HG03575 (cell line): ENCODE measurements at regions not wholly inside any gene's neighbourhood (a gene's known extent, or its start where the extent isn't known, plus 50 kb on each side); places are given as distances from the start of the nearest gene placed in this dataset.

Experiments
- ATAC-seq: cut with Tn5 transposase; IDR thresholded peaks from one replicate; pipeline ENCODE4 v1.9.1; 2021; ENCODE audit not compliant: unreplicated experiment, insufficient number of reproducible peaks, low FRiP score; ENCODE audit errors: extremely low read depth

DNA sequence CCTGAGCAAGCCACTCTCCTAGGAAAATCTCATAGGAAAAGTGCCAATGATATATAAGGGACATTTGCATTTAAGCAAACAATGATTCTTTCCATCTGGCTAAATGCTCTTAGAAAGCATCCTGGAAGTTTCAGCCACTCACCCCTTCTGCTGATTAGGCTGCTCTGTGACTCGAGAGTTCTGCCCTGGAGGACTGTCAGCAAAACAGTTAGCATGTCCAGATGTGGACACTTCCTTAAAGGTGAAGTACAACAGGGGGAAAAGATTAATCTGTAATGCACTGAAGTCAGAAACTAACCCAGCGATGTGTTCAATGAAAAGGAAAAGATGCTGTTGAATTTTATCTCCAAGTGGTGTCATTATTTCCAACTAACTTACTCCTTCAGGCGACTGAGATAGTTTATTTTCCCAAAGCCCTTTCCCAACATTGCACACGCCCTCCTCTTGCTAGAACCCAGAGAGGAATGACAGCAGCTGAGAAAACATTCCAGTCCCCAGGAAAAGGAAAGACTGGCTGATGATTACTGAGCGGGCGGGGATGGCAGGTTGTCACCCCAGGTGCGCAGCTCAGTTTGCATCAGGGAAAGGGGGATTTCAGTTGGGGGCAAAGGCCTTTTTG is 214.0 kb downstream of the SS18 start:
- no peak for ATAC-seq

- no peak for ATAC-seq
Observed at GRCh38 chr18:25875551-25876240, 214.7 kb downstream of the SS18 start.

DNA sequence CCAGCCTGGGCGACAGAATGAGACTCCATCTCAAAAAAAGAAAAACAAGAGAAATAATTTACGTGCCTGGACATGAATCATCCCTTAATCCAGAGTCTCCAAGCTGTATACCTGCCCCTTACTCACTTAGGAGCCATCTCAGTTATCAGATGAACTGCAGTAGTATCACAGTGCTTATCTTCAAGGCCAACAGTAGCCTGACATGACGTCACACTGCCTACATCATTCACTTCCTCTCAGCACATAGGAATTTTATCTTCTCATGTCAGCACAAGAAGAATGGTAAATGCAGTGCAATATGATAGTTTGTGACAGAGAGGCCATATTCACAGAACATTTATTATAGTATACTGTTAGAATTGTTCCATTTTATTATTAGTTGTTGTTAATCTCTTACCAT is 216.6 kb downstream of the SS18 start:
- no peak for ATAC-seq

DNA sequence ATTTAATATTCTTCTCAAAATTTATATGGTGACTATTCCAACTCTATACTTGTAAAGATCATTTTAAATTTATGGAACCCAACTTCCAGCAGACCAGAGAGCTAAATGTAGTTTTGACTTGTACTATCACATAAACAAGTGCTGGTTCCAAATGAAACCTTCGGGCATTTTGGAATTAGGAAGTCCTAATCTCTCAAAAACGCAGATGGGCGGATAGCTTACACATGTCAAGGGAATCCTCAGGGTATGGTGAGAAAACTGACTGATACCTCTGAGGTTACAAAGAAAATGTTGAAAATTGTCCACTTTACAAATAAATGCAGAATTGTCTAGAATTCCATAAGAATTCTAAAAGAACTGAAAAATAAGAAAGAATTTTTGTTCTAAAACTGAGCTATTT is 224.1 kb downstream of the SS18 start:
- no peak for ATAC-seq

- no peak for ATAC-seq
Observed at GRCh38 chr18:25862881-25863600, 227.4 kb downstream of the SS18 start.

DNA sequence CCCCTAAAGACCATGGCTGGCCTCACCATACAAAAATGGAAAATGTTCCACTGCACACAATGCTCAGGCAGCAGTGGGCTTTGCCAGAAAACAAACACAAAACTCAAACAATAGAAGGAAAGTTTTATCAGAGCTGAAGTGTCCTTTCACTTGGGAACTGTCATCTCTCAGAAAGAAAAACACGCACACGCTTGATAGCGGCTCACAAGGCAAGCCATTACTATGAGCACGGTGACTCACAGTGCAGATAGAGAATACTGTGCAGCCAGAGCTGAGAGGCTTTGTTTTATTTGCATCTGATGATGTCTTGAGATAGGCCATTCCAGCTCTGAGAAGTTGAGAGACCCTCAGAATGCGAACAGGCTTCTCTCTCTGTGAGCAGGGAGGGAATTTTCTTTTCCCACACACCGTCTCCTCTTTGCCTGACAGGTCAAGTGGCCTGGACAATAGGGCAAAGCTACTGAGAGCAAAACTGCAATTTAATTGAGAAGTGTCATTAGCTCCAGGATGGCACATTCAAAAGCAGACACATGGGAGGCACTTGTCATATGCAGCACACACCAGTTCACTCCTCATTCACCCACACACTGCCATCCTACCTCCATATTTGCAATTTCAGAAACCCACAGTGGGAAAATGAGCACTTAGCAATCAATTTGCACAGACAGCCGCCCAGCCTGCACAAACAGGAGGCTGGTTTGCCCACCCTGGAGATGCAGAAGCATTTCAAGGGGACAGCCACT is 236.6 kb downstream of the SS18 start:
- ATAC-seq = no peak

GRCh38 chr18:25843791-25844190 is 246.6 kb downstream of the SS18 start:
- no peak for ATAC-seq

DNA sequence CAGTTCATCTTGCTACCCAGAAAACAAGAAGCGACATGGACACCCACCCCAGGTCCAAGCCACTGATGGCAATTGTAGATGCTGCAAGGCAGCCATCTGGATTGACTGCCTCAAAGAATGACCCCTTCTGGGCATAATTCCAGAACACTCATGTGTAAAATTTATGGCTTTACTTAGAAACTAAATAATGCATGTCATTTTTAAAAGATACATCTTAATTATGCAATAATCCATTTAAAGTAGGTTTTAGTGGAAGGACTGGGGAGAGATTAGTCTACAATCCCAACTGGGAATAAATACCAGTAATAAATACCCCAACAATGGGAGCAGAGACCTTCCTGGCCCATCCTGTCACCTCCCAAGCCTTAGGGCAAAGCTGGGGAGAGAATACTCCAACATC is 247.7 kb downstream of the SS18 start:
- ATAC-seq = no peak

- no peak for ATAC-seq
Observed at GRCh38 chr18:25834061-25834460, 256.4 kb downstream of the SS18 start.

DNA sequence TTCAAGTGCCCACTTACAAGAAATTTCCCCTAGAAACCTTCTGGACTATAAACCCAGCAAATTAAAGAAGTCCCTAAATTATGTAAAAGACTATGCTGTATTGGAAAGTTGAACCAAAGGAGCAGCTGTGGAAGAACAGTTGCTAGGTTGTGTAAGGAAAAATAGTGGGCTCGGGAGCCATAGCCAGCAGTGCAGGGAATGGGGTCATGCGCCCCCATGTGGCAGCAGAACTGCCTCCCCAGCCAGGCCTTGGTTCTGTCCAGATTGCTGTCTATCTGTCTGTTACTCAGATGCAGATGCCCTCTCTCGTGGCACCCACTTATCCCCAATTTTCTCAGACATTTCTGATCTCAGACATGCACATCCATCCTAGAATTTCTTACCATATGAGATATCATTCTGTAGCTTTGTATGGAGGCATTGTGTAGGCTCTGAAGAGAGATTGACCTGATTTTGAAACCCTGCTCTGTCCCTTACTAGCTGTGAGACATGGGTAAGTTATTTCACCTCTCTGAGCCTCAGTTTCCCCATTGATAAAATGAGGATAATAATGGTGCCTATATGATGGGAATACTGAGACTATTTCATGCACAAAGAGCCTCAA is 258.3 kb downstream of the SS18 start:
- ATAC-seq = no peak

DNA sequence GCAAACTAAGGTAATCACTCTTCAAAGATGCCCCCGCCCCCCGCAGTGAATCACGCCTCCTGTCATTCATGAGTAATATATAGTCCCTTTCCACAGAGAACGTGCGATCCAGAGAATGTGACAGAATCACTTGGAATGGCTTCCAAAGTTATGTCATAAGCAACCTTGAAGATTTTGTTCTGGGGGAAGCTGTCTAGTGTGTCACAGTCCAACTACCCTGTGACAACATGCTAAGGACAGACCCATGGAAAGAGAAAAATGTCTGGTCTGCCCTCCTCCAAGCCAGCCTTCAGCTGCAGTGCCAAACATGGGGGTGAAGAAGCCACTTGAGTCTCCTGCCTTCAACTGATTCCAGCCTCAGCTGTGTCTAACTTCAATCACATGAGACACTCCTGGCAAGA is 259.1 kb downstream of the SS18 start:
- ATAC-seq = no peak

- no peak for ATAC-seq
Observed at GRCh38 chr18:25830787-25831186, 259.6 kb downstream of the SS18 start.

DNA sequence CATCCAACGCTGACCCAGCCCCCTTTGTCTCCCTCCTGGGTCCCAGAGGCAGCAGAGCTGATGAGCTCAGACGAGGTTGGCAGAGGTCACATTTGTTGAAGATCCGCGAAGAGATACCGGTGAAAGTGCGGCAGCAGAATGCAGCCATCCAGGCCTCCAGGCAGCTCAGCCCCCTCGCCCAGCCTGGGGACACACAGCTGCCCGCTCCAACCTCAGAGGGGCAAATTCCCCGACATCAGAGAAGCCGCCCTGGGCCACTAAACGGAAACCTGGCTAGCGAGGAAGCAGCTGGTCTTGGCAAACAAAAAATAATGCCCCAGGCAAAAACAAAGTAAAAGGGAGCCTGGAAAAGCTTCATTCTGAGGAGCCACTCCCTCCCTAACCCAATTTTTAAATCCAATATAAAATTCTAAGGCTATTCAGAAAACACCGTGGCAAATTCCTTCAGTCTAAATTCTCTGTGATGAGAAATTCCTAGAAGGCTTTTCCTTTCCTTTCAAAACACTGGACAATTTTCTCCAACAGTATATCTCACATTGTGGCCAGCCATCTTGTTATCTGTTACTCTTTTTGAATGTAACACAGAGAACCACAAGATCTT is 262.4 kb downstream of the SS18 start:
- ATAC-seq = no peak

DNA sequence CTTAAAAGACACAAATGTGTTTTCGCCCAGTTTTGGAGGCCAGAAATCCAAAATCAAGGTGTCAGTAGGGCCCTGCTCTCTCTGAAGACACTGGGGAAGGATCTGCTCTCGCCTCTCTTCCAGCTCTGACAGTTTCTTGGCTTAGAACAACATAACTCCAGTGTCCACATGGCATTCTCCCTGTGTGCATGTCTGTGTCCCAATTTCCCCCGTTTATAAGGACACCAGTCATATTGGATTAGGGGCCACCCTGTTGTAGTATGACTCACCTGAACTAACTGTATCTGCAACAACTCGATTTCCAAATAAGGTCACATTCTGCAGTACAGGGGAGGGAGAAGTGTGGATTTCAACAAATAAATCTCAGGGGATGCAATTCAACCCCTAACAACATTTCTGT is 263.2 kb downstream of the SS18 start:
- ATAC-seq = no peak

DNA sequence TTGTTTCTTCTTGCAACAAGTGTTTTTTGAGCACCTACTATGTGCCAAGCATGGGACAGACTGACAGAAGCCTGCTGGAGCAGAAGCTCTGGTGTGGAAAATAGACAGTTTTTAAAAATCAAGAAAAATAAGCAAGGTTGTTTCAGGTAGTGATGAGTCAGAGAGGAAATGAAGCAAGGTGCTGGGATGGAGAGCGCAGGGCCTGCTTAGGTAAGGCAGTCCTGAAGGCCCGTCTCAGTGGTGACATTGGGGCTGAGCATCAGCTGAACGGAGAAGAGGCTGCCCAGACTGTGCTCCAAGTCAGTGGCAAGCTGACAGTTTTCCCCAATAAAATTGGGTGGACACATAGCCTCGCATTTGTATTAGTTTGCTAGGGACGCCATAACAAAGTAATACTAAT is 263.6 kb downstream of the SS18 start:
- no peak for ATAC-seq

DNA sequence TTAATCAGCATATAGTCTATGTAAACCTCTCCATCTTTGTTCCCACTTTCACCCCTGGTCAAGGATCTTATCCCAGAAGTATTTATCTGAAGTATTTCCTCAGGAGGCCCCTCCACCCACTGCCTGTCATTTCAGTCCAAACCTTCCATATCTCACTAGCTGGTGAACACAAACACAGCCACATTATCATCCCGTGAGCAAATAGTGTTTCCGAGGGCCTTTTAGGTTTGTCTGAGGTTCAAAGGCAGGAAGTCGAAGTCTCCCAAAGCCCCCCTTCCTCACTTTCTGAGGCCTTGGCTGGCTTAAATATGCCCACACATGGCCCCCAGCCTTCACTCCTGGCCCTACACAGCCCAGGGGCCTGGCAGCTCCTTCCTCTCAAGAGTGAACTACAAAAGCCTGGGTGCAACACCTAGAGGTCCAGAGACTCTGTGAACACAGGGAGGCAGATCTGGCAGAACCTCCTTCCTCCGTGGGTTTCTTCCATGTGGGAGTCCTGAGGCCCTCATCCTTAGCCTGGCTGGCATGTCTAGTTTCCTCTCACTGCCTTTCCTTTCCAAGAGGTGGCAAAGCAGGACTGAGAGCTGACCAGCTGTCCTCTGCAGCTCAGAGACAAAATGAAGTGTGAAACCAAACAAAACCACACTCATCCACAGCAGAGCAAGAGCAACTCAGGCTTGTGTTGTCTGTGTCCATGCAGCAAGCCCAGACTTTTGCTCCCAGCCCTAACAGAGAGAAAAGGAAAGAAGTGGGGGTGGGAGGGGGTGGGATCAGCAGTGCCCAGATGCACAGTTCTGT is 264.2 kb downstream of the SS18 start:
- no peak for ATAC-seq

DNA sequence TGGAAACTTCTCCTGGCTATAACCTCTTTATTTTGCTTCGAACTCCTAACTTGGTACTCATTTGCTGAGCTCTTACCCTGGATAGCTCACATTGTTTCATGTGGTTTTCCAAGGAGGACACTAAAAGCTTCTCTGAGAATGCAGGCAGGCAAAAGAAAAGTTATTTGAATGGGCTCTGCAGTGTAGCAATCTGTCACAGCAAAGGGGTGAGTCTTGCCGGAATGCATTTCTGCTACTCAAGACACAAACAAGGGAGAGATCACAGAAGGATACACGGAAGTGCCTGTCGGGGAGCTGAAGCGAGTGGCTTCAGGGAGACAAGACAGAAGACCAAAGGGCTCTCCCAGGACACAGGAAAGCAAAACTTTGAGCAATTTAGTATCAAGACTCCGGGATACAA is 265.4 kb downstream of the SS18 start:
- no peak for ATAC-seq

- no peak for ATAC-seq
Observed at GRCh38 chr18:25819746-25820363, 270.6 kb downstream of the SS18 start.
